ENCODE measurements at regions not wholly inside any gene's neighbourhood (a gene's known extent, or its start where the extent isn't known, plus 50 kb on each side); places are given as distances from the start of the nearest gene placed in this dataset.

- DNase-seq (ENCODE audit: extremely low read depth in 1 of 4, low spot score in 3 of 4) (no peak), FAIRE-seq (no peak), ATAC-seq (no peak)
- Histone ChIP-seq H4K20me1 (replicated peaks; ENCODE audit: control insufficient read depth, insufficient read depth, low read length) (no peaks in the 10 kb centered on the region), H3K27me3 (ENCODE audit: control insufficient read depth in 2 of 2, insufficient read depth in 2 of 2, low read length in 2 of 2) (no peaks in the 10 kb centered on the region), H3K9me3 (replicated peaks; ENCODE audit: control insufficient read depth, insufficient read depth, low read depth, low read length) (0 out of 2 replicates have a peak, but pooled peaks cover 2% of the 10 kb centered on the region), H3K79me2 (ENCODE audit: control insufficient read depth, insufficient read depth, low read length) (no peaks in the 10 kb centered on the region), H3K9me1 (ENCODE audit: control insufficient read depth, insufficient read depth, low read length) (no peaks in the 10 kb centered on the region), H3K9ac (ENCODE audit: insufficient read depth in 1 of 2, low read depth in 2 of 2, low read length in 2 of 2) (no peak overlapping the region), H3K36me3 (ENCODE audit: control insufficient read depth, insufficient read depth, low read length) (no peaks in the 10 kb centered on the region), H3K4me1 (replicated peaks in 1 of 2; ENCODE audit: control insufficient read depth in 2 of 2, insufficient read depth in 2 of 2, low read length in 2 of 2) (no peaks in the 10 kb centered on the region), H3K27ac (ENCODE audit: extremely low read depth, low read depth, low read length) (no peak overlapping the region), H2AFZ (ENCODE audit: low read depth, low read length) (no peak overlapping the region), H3K4me3 (no peak overlapping the region), H3K4me2 (ENCODE audit: insufficient read depth, low read length) (no peak overlapping the region)
- TF ChIP-seq, protein P1, sequence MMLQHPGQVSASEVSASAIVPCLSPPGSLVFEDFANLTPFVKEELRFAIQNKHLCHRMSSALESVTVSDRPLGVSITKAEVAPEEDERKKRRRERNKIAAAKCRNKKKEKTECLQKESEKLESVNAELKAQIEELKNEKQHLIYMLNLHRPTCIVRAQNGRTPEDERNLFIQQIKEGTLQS (IDR thresholded peaks at IDR 0.05) = peak; percentile 46
- TF ChIP-seq, protein P1 (CRISPR knock-in tag; conservative IDR thresholded peaks at IDR 0.05) = no peak
- TF ChIP-seq LARP7 (IDR thresholded peaks at IDR 0.05) (no peak), TGIF2 (CRISPR knock-in tag; IDR thresholded peaks at IDR 0.05) (no peak)
- TF ChIP-seq, protein P2, sequence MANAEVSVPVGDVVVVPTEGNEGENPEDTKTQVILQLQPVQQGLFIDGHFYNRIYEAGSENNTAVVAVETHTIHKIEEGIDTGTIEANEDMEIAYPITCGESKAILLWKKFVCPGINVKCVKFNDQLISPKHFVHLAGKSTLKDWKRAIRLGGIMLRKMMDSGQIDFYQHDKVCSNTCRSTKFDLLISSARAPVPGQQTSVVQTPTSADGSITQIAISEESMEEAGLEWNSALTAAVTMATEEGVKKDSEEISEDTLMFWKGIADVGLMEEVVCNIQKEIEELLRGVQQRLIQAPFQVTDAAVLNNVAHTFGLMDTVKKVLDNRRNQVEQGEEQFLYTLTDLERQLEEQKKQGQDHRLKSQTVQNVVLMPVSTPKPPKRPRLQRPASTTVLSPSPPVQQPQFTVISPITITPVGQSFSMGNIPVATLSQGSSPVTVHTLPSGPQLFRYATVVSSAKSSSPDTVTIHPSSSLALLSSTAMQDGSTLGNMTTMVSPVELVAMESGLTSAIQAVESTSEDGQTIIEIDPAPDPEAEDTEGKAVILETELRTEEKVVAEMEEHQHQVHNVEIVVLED (CRISPR knock-in tag; IDR thresholded peaks at IDR 0.05) = no peak
- BruUV-seq (replicated peaks) = no TSS peak
- CTCF ChIA-PET (ENCODE audit: low intra/inter-chr PET ratio) = no interaction called here
- in situ Hi-C loops (cut with MboI) (no loop called here), intact Hi-C loops (cut with micrococcal nuclease) (no loop called here)
- POLR2A ChIA-PET = no interaction called here
Measured at GRCh38 chr11:96779030-96779429, 389.2 kb downstream of the JRKL start.

All from K562 (cell line).